Right lobe of liver (tissue), 6 donors: ENCODE measurements at regions not wholly inside any gene's neighbourhood (a gene's known extent, or its start where the extent isn't known, plus 50 kb on each side); places are given as distances from the start of the nearest gene placed in this dataset.
"Not testable (repeated sequence)": the region's sequence is repeated elsewhere in the genome, so short reads cannot be mapped to it uniquely, and the experiment has no call there.

Experiments used
- ATAC-seq, 4 donors: fragments of 200-7000 bp; cut with Tn5 transposase; one replicate each; pipeline ENCODE4 v1.9.1; 2020; ENCODE audit warnings: mild to moderate bottlenecking in 4 of 4, moderate library complexity in 4 of 4
- DNase-seq, 3 donors: peaks; one replicate each; pipeline ENCODE4 v3.0.0-alpha.2; 2020
- H3K27ac ChIP-seq, 3 donors: fragments of 200-600 bp; one replicate each; pipeline ENCODE4 v1.8.0; 2022
- H3K27me3 ChIP-seq, 2 donors: fragments of 200-600 bp; one replicate each; pipeline ENCODE4 v1.8.0; 2022
- H3K36me3 ChIP-seq, 4 donors: fragments of 200-600 bp; sonication (generic) in 1 of 4; one replicate each; pipeline versions ENCODE4 v1.5.1 to v1.8.0; 2017 to 2022; ENCODE audit warnings: control low read depth in 1 of 4
- H3K4me1 ChIP-seq, 4 donors: fragments of 200-600 bp; sonication (generic) in 1 of 4; one replicate each; pipeline versions ENCODE4 v1.5.1 to v1.8.0; 2017 to 2022; ENCODE audit warnings: control low read depth in 1 of 4
- H3K4me3 ChIP-seq, 3 donors: fragments of 200-600 bp; one replicate each; pipeline ENCODE4 v1.8.0; 2022
- H3K9me3 ChIP-seq, 4 donors: fragments of 200-600 bp; sonication (generic) in 1 of 4; one replicate each; pipeline versions ENCODE4 v1.5.1 to v1.8.0; 2017 to 2022; ENCODE audit warnings: control low read depth in 1 of 4
- CTCF ChIP-seq, 4 donors: fragments of 200-600 bp in 3 of 4; fragments of 450-650 bp in 1 of 4; IDR thresholded peaks; one replicate each; pipeline versions ENCODE4 v1.5.1 to v1.8.0; 2016 to 2022; ENCODE audit warnings: antibody characterized with exemption in 4 of 4, mild to moderate bottlenecking in 2 of 4
- POLR2A ChIP-seq: fragments of 450-650 bp; IDR thresholded peaks from one replicate; pipeline ENCODE4 v1.6.1; 2017; ENCODE audit warnings: antibody characterized with exemption, mild to moderate bottlenecking
- WGBS: methylation state at CpG from one replicate; pipeline ENCODE4 v1.1.6; 2018; ENCODE audit warnings: low coverage, low lambda C conversion rate; ENCODE audit not compliant: insufficient coverage; ENCODE audit errors: missing lambda C conversion rate; 5-methylcytosine and 5-hydroxymethylcytosine counted together
- intact Hi-C, 2 donors: fragments of 100-400 bp; cut with DNase I; formaldehyde crosslinking; loops; one replicate each; pipeline versions ENCODE4 v1.11.2 to v1.14.1; 2022
- donor health status: DM: no; HTN: yes; CAD: no.
- donor health status: DM: no; HTN: no; CAD: no.
- donor health status: DM: no; HTN: no; CAD: no.
- donor health status: DM: no; HTN: yes; CAD: no.
- donor health status: DM: no; HTN: yes; CAD: no.

GRCh38 chr15:69873807-69874206 is 223.9 kb downstream of the TLE3 start:
- intact Hi-C loops: no loop called here
- Histone ChIP-seq H3K4me3 (no peak overlapping the region), H3K27ac (no peak overlapping the region), H3K36me3 (no peaks in the 10 kb centered on the region), H3K4me1 (no peaks in the 10 kb centered on the region), H3K27me3 (no peaks in the 10 kb centered on the region), H3K9me3 (peaks cover 0 to 4% (median 0%) of the 10 kb centered on the region in 4 donors)
- DNase-seq (no peak), ATAC-seq (no peak)
- 40% methylated on average over 1 of the region's 1 CpG for WGBS
- TF ChIP-seq CTCF (IDR thresholded peaks at IDR 0.05) (no peak), POLR2A (no peak)

- Histone ChIP-seq H3K4me3 (no peak overlapping the region), H3K27me3 (no peaks in the 10 kb centered on the region), H3K27ac (no peak overlapping the region), H3K36me3 (no peaks in the 10 kb centered on the region), H3K4me1 (no peaks in the 10 kb centered on the region), H3K9me3 (peaks cover 0 to 4% (median 0%) of the 10 kb centered on the region in 4 donors)
- ATAC-seq (no peak), DNase-seq (no peak)
- intact Hi-C loops: no loop called here
- TF ChIP-seq CTCF (IDR thresholded peaks at IDR 0.05) (no peak), POLR2A (no peak)
Observed at GRCh38 chr15:69874321-69874720, 223.4 kb downstream of the TLE3 start.

DNA sequence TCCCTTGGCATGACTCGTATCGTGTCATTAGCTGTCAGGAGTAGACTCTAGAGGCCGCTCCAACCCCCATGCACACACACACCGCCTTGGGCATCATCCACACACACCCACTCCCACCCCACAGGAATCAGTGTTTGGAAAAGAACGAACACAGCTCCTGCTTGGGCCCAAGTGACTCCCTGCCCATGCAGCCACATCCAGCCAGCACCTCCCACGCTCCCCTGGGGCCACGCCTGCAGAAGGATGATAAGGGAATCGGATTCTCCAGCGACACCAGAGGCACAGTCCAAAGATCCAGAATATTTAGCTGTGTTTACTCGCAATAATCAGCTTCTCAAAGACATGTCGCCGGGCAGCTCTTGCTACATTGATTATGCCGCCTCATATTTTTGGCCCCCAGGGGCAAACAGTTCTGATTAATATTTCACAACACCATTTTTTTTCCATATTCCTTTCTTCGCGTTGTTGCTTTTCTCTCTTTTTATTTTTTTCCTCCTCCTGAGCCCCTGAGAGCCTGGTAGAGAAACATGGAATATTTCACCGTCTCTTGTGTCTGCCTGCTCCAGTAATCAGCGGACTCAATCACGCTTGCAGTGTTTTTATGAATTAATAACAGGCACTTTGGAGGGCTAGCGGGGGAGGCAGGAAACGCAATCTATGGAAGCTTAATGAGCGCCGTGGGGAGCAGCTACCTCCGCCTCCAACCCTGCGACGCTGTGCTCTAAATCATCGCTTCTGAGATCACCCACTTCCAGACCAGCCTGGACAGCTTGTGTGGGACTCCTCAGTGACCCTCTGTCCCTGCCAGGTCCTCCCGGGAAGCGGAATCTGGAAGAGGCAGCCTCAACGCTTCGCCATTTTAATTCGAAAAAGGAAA is 221.4 kb downstream of the TLE3 start:
- ATAC-seq (no peak), DNase-seq (no peak)
- Histone ChIP-seq H3K4me1 (no peaks in the 10 kb centered on the region), H3K27me3 (no peaks in the 10 kb centered on the region), H3K36me3 (no peaks in the 10 kb centered on the region), H3K4me3 (no peak overlapping the region), H3K9me3 (peaks cover 0 to 4% (median 0%) of the 10 kb centered on the region in 4 donors), H3K27ac (no peak overlapping the region)
- TF ChIP-seq POLR2A: no peak
- TF ChIP-seq CTCF (IDR thresholded peaks at IDR 0.05): no peak
- intact Hi-C loops: no loop called here
- WGBS: 64% methylated on average over 27 of the region's 31 CpGs

DNA sequence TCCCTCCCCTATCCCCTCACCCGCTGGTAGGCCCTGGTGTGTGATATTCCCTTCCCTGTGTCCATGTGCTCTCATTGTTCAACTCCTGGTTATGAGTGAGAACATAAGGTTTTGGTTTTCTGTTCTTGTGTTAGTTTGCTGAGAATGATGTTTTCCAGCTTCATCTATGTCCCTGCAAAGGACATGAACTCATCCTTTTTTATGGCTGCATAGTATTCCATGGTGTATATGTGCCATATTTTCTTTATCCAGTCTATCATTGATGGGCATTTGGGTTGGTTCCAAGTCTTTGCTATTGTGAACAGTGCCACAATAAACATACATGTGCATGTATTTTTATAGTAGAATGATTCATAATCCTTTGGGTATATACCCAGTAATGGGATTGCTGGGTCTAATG is 217.8 kb downstream of the TLE3 start:
- ATAC-seq, DNase-seq, H3K36me3 ChIP-seq, H3K27me3 ChIP-seq, H3K4me1 ChIP-seq, H3K4me3 ChIP-seq, intact Hi-C loops, H3K9me3 ChIP-seq, H3K27ac ChIP-seq: not testable (repeated sequence)
- WGBS: 67% methylated on average over 1 of the region's 1 CpG

DNA sequence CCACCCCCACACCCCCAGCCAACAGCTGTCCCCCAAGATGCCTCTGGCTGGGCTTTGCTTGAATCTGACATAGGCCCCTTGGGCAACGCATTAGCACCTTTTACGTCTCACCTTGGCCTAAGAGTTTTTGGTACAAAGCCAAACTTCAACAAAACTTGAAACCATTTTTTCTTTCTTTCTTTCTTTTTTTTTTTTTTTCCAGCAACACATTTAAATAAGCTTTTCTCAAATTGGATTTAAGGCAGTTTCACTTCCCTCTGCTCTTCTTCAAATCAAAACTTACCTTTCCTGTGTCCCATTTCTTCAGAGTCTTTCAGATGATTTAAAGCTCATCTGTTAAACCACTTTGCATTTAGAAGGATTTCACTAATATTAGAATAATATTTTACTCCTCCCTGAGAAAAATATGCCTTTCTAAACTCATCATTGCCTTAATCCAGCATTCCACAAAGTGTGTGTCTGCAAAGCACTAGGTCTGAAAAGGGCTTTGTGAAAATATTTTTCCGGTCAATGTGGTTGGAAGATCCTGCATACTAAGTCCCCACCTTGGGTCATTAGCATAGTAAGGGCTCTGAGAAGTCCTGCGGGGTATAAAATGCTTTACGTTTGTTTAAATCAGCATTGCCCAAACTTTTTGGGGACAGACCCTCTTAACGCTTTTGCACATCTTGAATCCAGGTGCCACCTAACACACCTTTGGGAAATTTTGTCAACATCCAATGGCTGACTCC is 217.0 kb downstream of the TLE3 start:
- Histone ChIP-seq H3K27ac (no peak overlapping the region), H3K4me3 (no peak overlapping the region), H3K4me1 (no peaks in the 10 kb centered on the region), H3K36me3 (no peaks in the 10 kb centered on the region), H3K27me3 (no peaks in the 10 kb centered on the region), H3K9me3 (no peaks in the 10 kb centered on the region)
- intact Hi-C loops: no loop called here
- no peak for ATAC-seq
- no peak for TF ChIP-seq POLR2A
- TF ChIP-seq CTCF (IDR thresholded peaks at IDR 0.05): no peak
- DNase-seq: no peak
- 70% methylated on average over 5 of the region's 6 CpGs for WGBS
